ENCODE measurements at regions not wholly inside any gene's neighbourhood (a gene's known extent, or its start where the extent isn't known, plus 50 kb on each side); places are given as distances from the start of the nearest gene placed in this dataset.

GRCh38 chr1:222034790-222035189 is 292.9 kb upstream of the DUSP10 start:
- no peak for TF ChIP-seq CTCF (IDR thresholded peaks at IDR 0.05)
- no peak for TF ChIP-seq POLR2AphosphoS5 (IDR thresholded peaks at IDR 0.05)

Measured in prostate gland (tissue), 2 donors.